H1 (cell line): ENCODE measurements at regions not wholly inside any gene's neighbourhood (a gene's known extent, or its start where the extent isn't known, plus 50 kb on each side); places are given as distances from the start of the nearest gene placed in this dataset.

Source experiments
- BCL11A ChIP-seq, 2 experiments: IDR thresholded peaks; one replicate each; pipeline ENCODE4 v1.6.1; 2011; ENCODE audit warnings: low read depth in 2 of 2, low read length in 2 of 2, mild to moderate bottlenecking in 2 of 2
- CEBPB ChIP-seq: IDR thresholded peaks from 2 replicates; pipeline ENCODE4 v1.6.1; 2012; ENCODE audit warnings: low read depth, low read length
- CHD1 ChIP-seq: IDR thresholded peaks from 2 replicates; pipeline ENCODE4 v1.6.1; 2012; ENCODE audit warnings: low read depth, low read length, improper control_type of control experiment
- CHD2 ChIP-seq: IDR thresholded peaks from 2 replicates; pipeline ENCODE4 v1.6.1; 2012; ENCODE audit warnings: low read length, improper control_type of control experiment
- EZH2 ChIP-seq: fragments of 200-600 bp; sonication (generic); IDR thresholded peaks from 2 replicates; pipeline ENCODE4 v1.7.1; 2012; ENCODE audit warnings: low read depth, mild to moderate bottlenecking, moderate library complexity, low read length, inconsistent platforms; ENCODE audit not compliant: severe bottlenecking
- GTF2F1 ChIP-seq: IDR thresholded peaks from 2 replicates; pipeline ENCODE4 v1.6.1; 2012; ENCODE audit warnings: low read depth, low read length, improper control_type of control experiment, borderline replicate concordance
- JUND ChIP-seq: IDR thresholded peaks from 2 replicates; pipeline ENCODE4 v1.6.1; 2011; ENCODE audit warnings: mild to moderate bottlenecking, improper control_type of control experiment, low read length
- POLR2AphosphoS5 ChIP-seq: IDR thresholded peaks from 2 replicates; pipeline ENCODE4 v1.6.1; 2011; ENCODE audit warnings: low read depth, low read length
- RAD21 ChIP-seq, 2 experiments: IDR thresholded peaks in 1 of 2; conservative IDR thresholded peaks in 1 of 2; 2 replicates each; pipeline ENCODE4 v1.6.1; 2011; ENCODE audit warnings: low read depth in 2 of 2, low read length in 2 of 2, improper control_type of control experiment in 1 of 2, inconsistent platforms in 1 of 2, mild to moderate bottlenecking in 1 of 2, moderate library complexity in 1 of 2
- RNF2 ChIP-seq: fragments of 200-900, 300-1000 bp; sonication (generic); IDR thresholded peaks from 2 replicates; pipeline ENCODE4 v1.7.1; 2016; ENCODE audit warnings: borderline replicate concordance, low read depth, mild to moderate bottlenecking, antibody characterized with exemption, low read length; ENCODE audit not compliant: poor library complexity, severe bottlenecking; ENCODE audit errors: missing control alignments
- SP1 ChIP-seq: IDR thresholded peaks from 2 replicates; pipeline ENCODE4 v1.6.1; 2011; ENCODE audit warnings: low read depth, low read length
- TAF1 ChIP-seq: IDR thresholded peaks from 2 replicates; pipeline ENCODE4 v1.6.1; 2011; ENCODE audit warnings: mild to moderate bottlenecking, low read depth, low read length
- TF ChIP-seq, protein P1 (sequence below), 3 experiments: IDR thresholded peaks; 1 replicate in 2 of 3; 2 replicates in 1 of 3; pipeline versions ENCODE4 v1.5.1 to v1.6.1; 2011; ENCODE audit warnings: low read length in 3 of 3, mild to moderate bottlenecking in 3 of 3, inconsistent platforms in 2 of 3, low read depth in 1 of 3, moderate library complexity in 1 of 3; ENCODE audit not compliant: insufficient read depth in 1 of 3; ENCODE audit errors: control extremely low read depth in 1 of 3
- TF ChIP-seq, protein P2 (sequence below): IDR thresholded peaks from 2 replicates; pipeline ENCODE4 v1.6.1; 2012; ENCODE audit warnings: low read length, inconsistent platforms

DNA sequence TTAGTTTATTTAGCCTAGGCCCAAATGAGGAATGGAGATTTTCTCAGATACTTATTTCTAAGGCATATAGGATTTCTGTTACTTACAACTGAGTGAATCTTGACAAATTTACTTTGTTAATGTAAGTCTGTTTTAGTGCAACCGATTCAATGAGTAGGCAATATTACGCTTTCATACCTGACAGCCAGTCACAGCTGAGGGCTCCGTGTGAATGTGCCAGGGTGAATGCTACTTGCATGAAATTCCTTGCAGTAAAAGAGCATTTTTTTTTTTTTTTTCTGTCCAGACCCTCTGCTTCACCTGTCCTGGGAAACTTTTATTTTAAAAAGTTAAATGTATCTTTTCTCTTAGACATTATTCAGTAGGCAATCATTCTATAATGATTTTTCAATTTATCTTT lies 1100.0 kb downstream of the FAT4 start:
- no peak for TF ChIP-seq GTF2F1
- TF ChIP-seq, protein P1, sequence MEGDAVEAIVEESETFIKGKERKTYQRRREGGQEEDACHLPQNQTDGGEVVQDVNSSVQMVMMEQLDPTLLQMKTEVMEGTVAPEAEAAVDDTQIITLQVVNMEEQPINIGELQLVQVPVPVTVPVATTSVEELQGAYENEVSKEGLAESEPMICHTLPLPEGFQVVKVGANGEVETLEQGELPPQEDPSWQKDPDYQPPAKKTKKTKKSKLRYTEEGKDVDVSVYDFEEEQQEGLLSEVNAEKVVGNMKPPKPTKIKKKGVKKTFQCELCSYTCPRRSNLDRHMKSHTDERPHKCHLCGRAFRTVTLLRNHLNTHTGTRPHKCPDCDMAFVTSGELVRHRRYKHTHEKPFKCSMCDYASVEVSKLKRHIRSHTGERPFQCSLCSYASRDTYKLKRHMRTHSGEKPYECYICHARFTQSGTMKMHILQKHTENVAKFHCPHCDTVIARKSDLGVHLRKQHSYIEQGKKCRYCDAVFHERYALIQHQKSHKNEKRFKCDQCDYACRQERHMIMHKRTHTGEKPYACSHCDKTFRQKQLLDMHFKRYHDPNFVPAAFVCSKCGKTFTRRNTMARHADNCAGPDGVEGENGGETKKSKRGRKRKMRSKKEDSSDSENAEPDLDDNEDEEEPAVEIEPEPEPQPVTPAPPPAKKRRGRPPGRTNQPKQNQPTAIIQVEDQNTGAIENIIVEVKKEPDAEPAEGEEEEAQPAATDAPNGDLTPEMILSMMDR (IDR thresholded peaks at IDR 0.05; ENCODE audit: control extremely low read depth in 1 of 3, insufficient read depth in 1 of 3, low read depth in 1 of 3, low read length in 3 of 3) = no peak
- no peak for TF ChIP-seq CHD2
- no peak for TF ChIP-seq CEBPB
- no peak for TF ChIP-seq SP1
- TF ChIP-seq JUND = no peak
- TF ChIP-seq TAF1 = no peak
- no peak for TF ChIP-seq RAD21 (IDR thresholded peaks at IDR 0.05 in 1 of 2, conservative IDR thresholded peaks at IDR 0.05 in 1 of 2; ENCODE audit: low read depth in 2 of 2, low read length in 2 of 2)
- no peak for TF ChIP-seq POLR2AphosphoS5
- no peak for TF ChIP-seq RNF2
- TF ChIP-seq EZH2 = no peak
- TF ChIP-seq, protein P2, sequence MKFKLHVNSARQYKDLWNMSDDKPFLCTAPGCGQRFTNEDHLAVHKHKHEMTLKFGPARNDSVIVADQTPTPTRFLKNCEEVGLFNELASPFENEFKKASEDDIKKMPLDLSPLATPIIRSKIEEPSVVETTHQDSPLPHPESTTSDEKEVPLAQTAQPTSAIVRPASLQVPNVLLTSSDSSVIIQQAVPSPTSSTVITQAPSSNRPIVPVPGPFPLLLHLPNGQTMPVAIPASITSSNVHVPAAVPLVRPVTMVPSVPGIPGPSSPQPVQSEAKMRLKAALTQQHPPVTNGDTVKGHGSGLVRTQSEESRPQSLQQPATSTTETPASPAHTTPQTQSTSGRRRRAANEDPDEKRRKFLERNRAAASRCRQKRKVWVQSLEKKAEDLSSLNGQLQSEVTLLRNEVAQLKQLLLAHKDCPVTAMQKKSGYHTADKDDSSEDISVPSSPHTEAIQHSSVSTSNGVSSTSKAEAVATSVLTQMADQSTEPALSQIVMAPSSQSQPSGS = no peak
- TF ChIP-seq CHD1 = no peak
- no peak for TF ChIP-seq BCL11A (IDR thresholded peaks at IDR 0.05; ENCODE audit: low read depth in 2 of 2, low read length in 2 of 2)
